ENCODE measurements at regions not wholly inside any gene's neighbourhood (a gene's known extent, or its start where the extent isn't known, plus 50 kb on each side); places are given as distances from the start of the nearest gene placed in this dataset.

DNA sequence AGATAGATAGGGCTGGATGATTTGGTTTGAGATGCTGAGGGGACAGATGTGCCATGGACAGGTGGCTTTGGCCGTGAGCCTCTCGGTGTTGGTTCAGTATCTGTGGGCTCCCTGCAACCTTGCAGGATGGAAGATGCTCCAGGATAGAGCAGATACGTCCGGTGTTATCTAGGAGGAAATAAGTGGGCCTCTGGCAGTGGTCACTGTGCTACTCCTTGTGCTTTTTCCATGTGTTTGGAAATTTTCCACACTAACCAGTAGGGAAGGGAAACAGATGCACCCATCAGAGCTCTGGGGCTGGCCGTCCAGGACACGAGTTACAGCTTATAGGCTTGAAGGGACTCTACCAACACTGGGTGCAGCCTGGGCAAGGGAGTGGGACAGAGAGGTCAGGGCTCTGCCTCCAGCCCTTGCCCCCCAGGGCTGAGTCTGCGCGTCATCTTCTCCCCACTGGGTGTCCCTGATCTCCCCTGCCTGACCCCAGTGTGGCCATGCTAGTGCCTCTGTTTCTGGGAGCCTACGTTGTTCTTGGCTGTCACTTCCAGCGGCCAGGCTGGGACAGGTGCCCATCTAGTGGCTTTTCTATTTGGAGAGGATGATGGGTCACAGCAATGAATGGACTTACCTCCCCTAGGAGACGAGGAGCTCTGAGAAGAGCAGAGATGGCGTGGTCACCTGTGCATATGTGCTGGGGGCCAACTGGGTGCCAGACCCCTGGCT lies 166.9 kb downstream of the SEC14L1 start:
- no peak for DNase-seq (ENCODE audit: low spot score)

GRCh38 chr17:77308861-77309726 lies 168.3 kb downstream of the SEC14L1 start:
- no peak for DNase-seq (ENCODE audit: low spot score)

DNA sequence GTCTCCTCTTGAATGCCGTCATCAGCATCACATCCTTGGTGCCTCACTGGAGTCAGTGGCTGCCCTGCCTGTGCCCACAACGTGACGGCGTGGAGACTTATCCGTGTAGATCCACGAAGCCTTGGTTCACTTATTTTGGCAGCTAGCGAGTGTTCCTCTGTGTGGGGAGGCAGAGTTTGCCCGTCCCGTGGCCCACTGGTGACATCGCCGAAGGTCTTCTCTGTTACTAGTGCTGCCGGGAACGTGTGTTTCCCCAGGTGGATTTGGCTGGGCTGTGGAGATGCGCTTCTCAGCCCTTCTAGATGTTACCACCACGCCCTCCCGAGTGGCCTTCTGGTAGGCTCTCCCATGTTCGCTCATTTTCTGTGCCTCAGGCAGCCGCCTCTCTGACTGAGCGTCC lies 169.6 kb downstream of the SEC14L1 start:
- no peak for DNase-seq (ENCODE audit: low spot score)

- no peak for DNase-seq (ENCODE audit: low spot score)
These were observed 170.7 kb downstream of the SEC14L1 start for GRCh38 chr17:77311371-77311981.

- no peak for DNase-seq (ENCODE audit: low spot score)
These were observed 171.4 kb downstream of the SEC14L1 start for GRCh38 chr17:77312061-77312701.

DNA sequence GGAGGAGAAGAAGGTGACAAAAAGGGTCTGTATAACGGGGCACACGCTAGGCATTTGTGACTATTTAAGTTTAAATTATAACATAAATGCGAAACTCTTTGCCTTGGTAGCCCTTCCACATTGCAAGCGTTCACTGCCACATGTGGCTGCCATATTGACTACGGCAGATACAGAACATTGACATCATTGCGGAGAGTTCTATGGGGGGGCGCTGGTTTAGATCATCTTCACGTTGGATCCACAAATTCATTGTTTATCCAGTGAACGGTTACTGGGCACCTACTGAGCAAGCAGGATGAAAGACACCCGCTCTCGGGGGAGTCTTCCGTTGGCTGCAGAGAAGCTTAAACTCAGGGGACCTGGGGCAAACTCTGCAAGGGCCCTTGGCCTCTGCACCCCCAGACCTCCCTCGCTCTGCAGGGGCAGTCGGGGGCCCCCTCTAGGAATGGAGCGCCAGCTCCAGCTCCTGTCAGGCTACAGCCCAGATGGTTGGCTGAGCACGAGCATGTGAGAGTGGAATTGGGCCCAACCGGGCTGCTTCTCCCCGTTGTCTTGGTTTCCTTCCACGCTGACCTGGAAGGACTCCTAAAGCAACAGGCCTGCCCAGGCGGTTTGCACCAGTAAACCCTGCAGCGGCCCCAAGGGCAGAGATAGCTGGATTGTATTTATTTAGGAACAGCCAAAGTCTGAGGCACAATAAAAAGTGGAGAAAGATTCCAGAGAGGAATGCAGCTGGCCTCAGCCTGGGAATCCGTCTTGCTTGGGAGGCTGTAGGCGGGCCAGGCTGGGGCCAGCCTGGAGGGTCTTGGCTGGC lies 172.2 kb downstream of the SEC14L1 start:
- DNase-seq (ENCODE audit: low spot score) = peak; percentile 15

DNA sequence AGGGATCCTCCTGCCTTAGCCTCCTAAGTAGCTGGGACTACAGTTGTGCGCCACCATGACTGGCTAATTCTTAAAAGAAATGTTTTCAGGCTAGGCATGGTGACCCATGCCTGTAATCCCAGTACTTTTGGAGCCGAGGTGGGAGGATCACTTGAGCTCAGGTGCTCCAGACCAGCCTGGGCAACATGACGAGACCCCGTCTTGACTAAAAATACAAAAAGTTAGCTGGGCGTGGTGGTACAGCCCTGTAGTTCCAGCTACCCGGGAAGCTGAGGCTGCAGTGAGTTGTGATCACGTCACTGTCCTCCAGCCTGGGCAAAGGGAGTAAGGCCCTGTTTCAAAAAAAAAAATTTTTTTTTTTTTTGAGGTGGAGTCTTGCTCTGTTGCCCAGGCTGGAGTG lies 173.1 kb downstream of the SEC14L1 start:
- DNase-seq (ENCODE audit: low spot score) = no peak

DNA sequence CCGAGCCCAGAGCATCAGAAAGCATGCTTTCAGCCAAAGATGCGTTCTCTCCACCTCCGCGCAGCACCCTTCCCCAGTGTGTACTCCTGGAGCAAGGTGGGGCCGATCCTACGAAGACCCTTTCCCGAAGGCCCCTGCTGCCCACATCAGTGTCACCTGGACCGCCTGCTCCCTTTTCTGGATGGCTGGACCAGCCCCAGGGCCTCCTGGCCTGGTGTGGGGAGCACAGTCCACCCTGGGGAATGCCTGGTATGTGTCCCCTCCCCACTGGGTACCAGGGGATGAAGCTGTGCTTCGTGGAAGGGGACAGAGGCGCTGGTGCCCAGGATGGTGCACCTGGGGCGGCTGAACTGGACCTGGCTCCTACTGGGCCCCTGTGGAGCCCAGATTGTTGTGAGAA lies 173.8 kb downstream of the SEC14L1 start:
- no peak for DNase-seq (ENCODE audit: low spot score)

DNA sequence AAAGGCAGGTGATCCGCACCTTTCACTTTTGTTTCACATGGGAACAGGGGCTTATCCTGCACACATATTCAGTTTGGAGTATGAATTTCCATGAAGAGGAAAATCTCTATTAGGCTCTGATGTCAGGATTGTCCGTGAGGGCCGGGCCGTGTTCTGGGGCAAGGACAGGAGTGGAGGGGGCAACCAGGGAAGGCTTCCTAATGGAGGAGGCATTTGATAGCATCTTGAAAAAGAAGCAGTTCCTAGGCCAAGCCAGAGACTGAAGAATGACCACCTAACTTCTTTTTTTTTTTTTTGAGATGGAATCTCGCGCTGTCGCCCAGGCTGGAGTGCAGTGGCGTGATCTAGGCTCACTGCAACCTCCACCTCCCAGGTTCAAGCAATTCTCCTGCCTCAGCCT lies 174.2 kb downstream of the SEC14L1 start:
- no peak for DNase-seq (ENCODE audit: low spot score)

GRCh38 chr17:77315551-77316190 lies 174.9 kb downstream of the SEC14L1 start:
- DNase-seq (ENCODE audit: low spot score) = no peak

DNA sequence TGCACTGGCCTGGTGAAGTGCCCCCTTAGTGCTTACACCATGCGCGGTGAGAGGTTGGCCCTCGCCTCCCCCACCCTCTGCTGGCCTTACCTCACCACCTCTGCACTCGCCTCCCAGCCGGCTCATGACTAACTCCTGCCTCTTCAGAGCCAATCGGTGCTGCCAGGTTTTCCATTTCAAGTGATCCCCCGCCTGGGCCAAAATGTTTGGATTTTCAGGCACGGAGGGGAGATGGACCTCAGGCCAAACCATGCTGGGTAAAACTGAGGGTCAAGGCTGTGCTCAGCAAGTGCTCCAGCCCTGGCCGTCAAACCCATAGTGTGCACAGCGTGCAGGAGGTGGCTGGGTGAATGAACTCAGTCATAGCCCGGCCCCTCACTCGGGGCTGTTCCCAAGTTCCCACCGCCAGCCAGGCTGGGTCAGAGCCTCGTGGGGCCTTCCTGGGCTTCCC lies 175.4 kb downstream of the SEC14L1 start:
- DNase-seq (ENCODE audit: low spot score) = no peak

DNA sequence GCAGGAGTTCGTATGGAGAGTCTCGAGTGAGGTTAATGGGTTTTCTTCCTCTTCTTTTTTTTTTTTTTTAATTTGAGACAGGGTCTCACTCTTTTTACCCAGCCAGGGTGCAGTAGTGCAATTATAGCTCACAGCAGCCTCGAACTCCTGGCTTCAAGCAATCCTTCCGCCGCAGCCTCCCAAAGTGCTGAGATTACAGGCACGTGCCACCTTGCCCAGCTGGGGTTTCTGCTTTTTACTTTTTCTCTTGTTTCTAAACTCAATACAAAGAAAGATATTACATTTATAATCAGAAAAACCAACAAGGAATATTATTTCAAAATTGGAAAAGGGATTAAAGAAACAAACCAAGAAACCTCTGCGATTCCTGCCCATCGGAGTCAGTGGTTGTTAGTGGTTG lies 175.9 kb downstream of the SEC14L1 start:
- no peak for DNase-seq (ENCODE audit: low spot score)

DNA sequence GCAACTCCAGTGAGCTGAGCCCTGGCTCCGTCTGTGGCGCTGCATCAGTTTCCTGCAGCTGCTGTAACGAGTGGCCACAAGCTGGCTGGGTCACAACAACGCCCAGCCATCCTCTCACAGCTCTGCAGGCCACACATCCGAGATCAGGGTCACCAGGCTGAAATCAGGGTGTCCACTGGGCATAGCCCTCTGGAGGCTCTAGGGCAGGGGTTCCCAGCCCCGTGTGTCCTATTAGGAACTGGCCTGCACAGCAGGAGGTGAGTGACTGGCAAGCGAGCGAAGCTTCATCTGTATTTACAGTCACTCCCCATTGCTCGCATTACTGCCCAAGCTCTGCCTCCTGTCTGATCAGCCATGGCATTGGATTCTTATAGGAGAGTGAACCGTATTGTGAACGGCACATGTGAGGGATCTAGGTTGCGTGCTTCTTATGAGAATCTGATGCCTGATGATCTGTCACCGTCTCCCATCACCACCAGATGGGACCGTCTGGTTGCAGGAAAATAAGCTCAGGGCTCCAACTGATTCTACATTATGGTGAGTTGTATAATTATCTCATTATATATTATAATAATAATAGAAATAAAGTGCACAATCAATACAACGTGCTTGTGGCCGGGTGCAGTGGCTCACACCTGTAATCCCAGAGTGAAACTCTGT lies 176.5 kb downstream of the SEC14L1 start:
- no peak for DNase-seq (ENCODE audit: low spot score)

- DNase-seq (ENCODE audit: low spot score) = no peak
These were observed 177.3 kb downstream of the SEC14L1 start for GRCh38 chr17:77318021-77318420.

- no peak for DNase-seq (ENCODE audit: low spot score)
These were observed 177.9 kb downstream of the SEC14L1 start for GRCh38 chr17:77318491-77319210.

DNA sequence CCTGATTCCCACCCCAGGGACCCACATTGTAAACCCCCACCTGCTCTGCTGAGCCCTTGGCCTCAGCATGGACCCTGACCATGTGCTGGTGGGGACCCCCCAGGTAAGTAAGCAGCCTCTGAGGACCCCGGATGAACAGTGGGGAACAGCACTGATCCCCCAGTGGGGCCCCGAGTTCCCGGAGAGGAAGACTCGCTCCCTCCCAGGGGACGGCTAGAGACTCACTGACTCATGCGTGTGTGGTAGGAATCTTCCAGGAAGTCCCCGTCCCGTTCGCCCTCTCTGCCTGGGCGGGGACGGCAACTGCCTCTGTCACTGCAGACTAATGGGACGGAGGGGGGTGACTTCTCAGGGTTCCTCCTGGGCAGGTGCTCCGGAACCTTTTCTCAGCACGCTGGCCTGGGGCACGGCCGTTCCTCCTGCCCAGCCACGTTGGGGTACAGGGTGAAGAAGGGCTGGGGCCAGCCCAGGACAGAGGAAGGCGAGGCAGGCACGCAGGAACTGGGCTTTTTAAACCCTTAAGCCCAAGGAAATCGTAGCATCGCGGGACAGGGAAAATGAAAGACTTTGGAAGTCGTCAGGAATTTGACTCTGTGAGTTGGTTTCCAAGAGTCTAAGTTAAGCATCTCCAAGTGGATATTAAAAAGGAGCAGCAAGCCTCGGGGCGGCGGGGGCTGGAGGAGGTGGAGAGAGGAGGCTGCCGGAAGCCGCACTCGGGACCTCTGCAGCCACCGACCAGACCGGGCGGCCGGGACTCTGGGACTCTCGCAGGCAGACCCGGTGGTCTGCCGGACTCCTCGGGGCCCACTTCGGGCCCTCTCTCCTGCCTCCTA lies 178.7 kb downstream of the SEC14L1 start:
- no peak for DNase-seq (ENCODE audit: low spot score)

GRCh38 chr17:77320044-77320440 lies 179.3 kb downstream of the SEC14L1 start:
- DNase-seq (ENCODE audit: low spot score) = no peak

- DNase-seq (ENCODE audit: low spot score) = no peak
These were observed 179.9 kb downstream of the SEC14L1 start for GRCh38 chr17:77320485-77321256.
